GM23338 (cell line): ENCODE measurements at regions not wholly inside any gene's neighbourhood (a gene's known extent, or its start where the extent isn't known, plus 50 kb on each side); places are given as distances from the start of the nearest gene placed in this dataset.

Experiments
- ATAC-seq: fragments of 200-7000 bp; cut with Tn5 transposase; 3 replicates; pipeline ENCODE4 v1.9.1; 2020
- DNase-seq: peaks from one replicate; pipeline ENCODE4 v3.0.0-alpha.2; 2015; ENCODE audit warnings: low spot score
- H2AFZ ChIP-seq: fragments of 200-600 bp; sonication (generic); 2 replicates; pipeline ENCODE4 v1.8.0; 2016; ENCODE audit warnings: antibody characterized with exemption, mild to moderate bottlenecking, moderate library complexity
- H3F3A ChIP-seq: fragments of 200-600 bp; sonication (generic); replicated peaks from 2 replicates; pipeline ENCODE4 v1.8.0; 2017; ENCODE audit warnings: antibody characterized with exemption, mixed run types, low read depth
- H3K27ac ChIP-seq: fragments of 200-600 bp; sonication (generic); 2 replicates; pipeline ENCODE4 v1.6.1; 2016; ENCODE audit warnings: low read depth
- H3K27me3 ChIP-seq: fragments of 200-600 bp; sonication (generic); 2 replicates; pipeline ENCODE4 v1.8.0; 2016; ENCODE audit warnings: mild to moderate bottlenecking, mixed run types, moderate library complexity; ENCODE audit not compliant: insufficient read depth
- H3K36me3 ChIP-seq: fragments of 200-600 bp; sonication (generic); 2 replicates; pipeline ENCODE4 v1.8.0; 2016; ENCODE audit warnings: mild to moderate bottlenecking; ENCODE audit not compliant: insufficient read depth
- H3K4me1 ChIP-seq: fragments of 200-600 bp; sonication (generic); 2 replicates; pipeline ENCODE4 v1.8.0; 2016; ENCODE audit warnings: mild to moderate bottlenecking, moderate library complexity; ENCODE audit not compliant: insufficient read depth
- H3K4me2 ChIP-seq: fragments of 200-600 bp; sonication (generic); 2 replicates; pipeline ENCODE4 v1.7.1; 2017; ENCODE audit warnings: mixed run types
- H3K4me3 ChIP-seq: fragments of 200-600 bp; sonication (generic); 2 replicates; pipeline ENCODE4 v1.6.1; 2016; ENCODE audit warnings: mixed run types
- H3K79me2 ChIP-seq: fragments of 200-600 bp; sonication (generic); replicated peaks from 2 replicates; pipeline ENCODE4 v1.8.0; 2017; ENCODE audit warnings: mild to moderate bottlenecking; ENCODE audit not compliant: insufficient read depth
- H3K9me2 ChIP-seq: fragments of 200-600 bp; sonication (generic); 2 replicates; pipeline ENCODE4 v1.8.0; 2017; ENCODE audit not compliant: insufficient read depth
- H4K20me1 ChIP-seq: fragments of 200-600 bp; sonication (generic); replicated peaks from 2 replicates; pipeline ENCODE4 v1.8.0; 2017; ENCODE audit warnings: mild to moderate bottlenecking; ENCODE audit not compliant: insufficient read depth
- H3K27ac Mint-ChIP-seq: 2 replicates; pipeline ENCODE4 v1.8.0; 2020; ENCODE audit warnings: inconsistent platforms, mild to moderate bottlenecking, moderate library complexity, mixed read lengths
- H3K27me3 Mint-ChIP-seq: 3 replicates; pipeline ENCODE4 v1.8.0; 2022; ENCODE audit warnings: low read depth, mild to moderate bottlenecking, moderate library complexity, mixed read lengths, inconsistent platforms; ENCODE audit not compliant: insufficient read depth, poor library complexity
- H3K36me3 Mint-ChIP-seq: 3 replicates; pipeline ENCODE4 v1.8.0; 2021; ENCODE audit warnings: low read depth, mild to moderate bottlenecking, inconsistent platforms, moderate library complexity, mixed read lengths
- H3K4me1 Mint-ChIP-seq: 3 replicates; pipeline ENCODE4 v1.8.0; 2020; ENCODE audit warnings: mild to moderate bottlenecking, inconsistent platforms, mixed read lengths
- H3K4me3 Mint-ChIP-seq: 3 replicates; pipeline ENCODE4 v1.8.0; 2021; ENCODE audit warnings: moderate library complexity, mild to moderate bottlenecking, inconsistent platforms, mixed read lengths
- H3K9me3 Mint-ChIP-seq: 3 replicates; pipeline ENCODE4 v1.8.0; 2020; ENCODE audit warnings: moderate library complexity, mild to moderate bottlenecking, inconsistent platforms, mixed read lengths
- CREB1 ChIP-seq: fragments of 250-450 bp; sonication (Bioruptor Pico); IDR thresholded peaks from 2 replicates; pipeline ENCODE4 v1.5.0; 2020; ENCODE audit warnings: low read depth, mild to moderate bottlenecking, moderate library complexity
- EZH2 ChIP-seq: fragments of 200-600 bp; sonication (generic); IDR thresholded peaks from one replicate; pipeline ENCODE4 v1.8.0; 2017; ENCODE audit warnings: antibody characterized with exemption, mild to moderate bottlenecking, low read depth; ENCODE audit not compliant: unreplicated experiment
- EZH2phosphoT487 ChIP-seq: fragments of 200-600 bp; sonication (generic); IDR thresholded peaks from one replicate; pipeline ENCODE4 v1.8.1; 2018; ENCODE audit warnings: antibody characterized with exemption; ENCODE audit not compliant: unreplicated experiment
- JUNB ChIP-seq: IDR thresholded peaks from one replicate; pipeline ENCODE4 v1.6.1; 2016; ENCODE audit warnings: antibody characterized with exemption; ENCODE audit not compliant: unreplicated experiment
- NANOG ChIP-seq: IDR thresholded peaks from 2 replicates; pipeline ENCODE4 v1.6.1; 2016; ENCODE audit warnings: antibody characterized with exemption, borderline replicate concordance
- STAT1 ChIP-seq: IDR thresholded peaks from one replicate; pipeline ENCODE4 v1.6.1; 2016; ENCODE audit warnings: antibody characterized with exemption; ENCODE audit not compliant: unreplicated experiment
- ZNF114 ChIP-seq: fragments of 250-450 bp; sonication (Bioruptor Pico); IDR thresholded peaks from 2 replicates; pipeline ENCODE4 v1.5.0; 2020; ENCODE audit warnings: mild to moderate bottlenecking, moderate library complexity
- ZNF331 ChIP-seq: fragments of 250-450 bp; sonication (Bioruptor Pico); IDR thresholded peaks from 2 replicates; pipeline ENCODE4 v1.5.0; 2020; ENCODE audit warnings: low read depth, mild to moderate bottlenecking, moderate library complexity
- ZNF462 ChIP-seq: fragments of 250-450 bp; sonication (Bioruptor Pico); IDR thresholded peaks from 2 replicates; pipeline ENCODE4 v1.5.0; 2020; ENCODE audit warnings: mild to moderate bottlenecking, moderate library complexity
- TF ChIP-seq, protein P1 (sequence below), 2 experiments: fragments of 200-600 bp in 1 of 2; sonication (generic) in 1 of 2; conservative IDR thresholded peaks; 2 replicates each; pipeline versions ENCODE4 v1.5.1 to v1.6.1; 2016 to 2017; ENCODE audit warnings: antibody characterized with exemption in 2 of 2, low read depth in 2 of 2, mild to moderate bottlenecking in 2 of 2, moderate library complexity in 1 of 2

- ATAC-seq = no peak
- Mint-ChIP-seq H3K4me1 (peaks cover 27% of the 10 kb centered on the region), H3K27me3 (no peaks in the 10 kb centered on the region), H3K9me3 (peaks cover 3% of the 10 kb centered on the region; the same call in 1 of the 3 replicates), H3K27ac (no peak overlapping the region), H3K4me3 (no peak overlapping the region), H3K36me3 (no peaks in the 10 kb centered on the region)
- Histone ChIP-seq H3K27me3 (no peaks in the 10 kb centered on the region), H3K4me1 (peaks cover 20% of the 10 kb centered on the region), H3K9me2 (peaks cover 7% of the 10 kb centered on the region; the same call in 1 of the 2 replicates), H3K4me3 (no peak overlapping the region), H3K79me2 (no peaks in the 10 kb centered on the region), H2AFZ (peak overlapping the region; percentile 88; the same call in 1 of the 2 replicates), H3K36me3 (no peaks in the 10 kb centered on the region), H3K27ac (no peak overlapping the region), H3F3A (0 out of 2 replicates have a peak, but pooled peaks cover 8% of the 10 kb centered on the region), H3K4me2 (no peak overlapping the region), H4K20me1 (no peaks in the 10 kb centered on the region)
- no peak for TF ChIP-seq NANOG
- TF ChIP-seq CREB1 (CRISPR knock-in tag) = no peak
- no peak for TF ChIP-seq ZNF114 (CRISPR knock-in tag)
- TF ChIP-seq, protein P1, sequence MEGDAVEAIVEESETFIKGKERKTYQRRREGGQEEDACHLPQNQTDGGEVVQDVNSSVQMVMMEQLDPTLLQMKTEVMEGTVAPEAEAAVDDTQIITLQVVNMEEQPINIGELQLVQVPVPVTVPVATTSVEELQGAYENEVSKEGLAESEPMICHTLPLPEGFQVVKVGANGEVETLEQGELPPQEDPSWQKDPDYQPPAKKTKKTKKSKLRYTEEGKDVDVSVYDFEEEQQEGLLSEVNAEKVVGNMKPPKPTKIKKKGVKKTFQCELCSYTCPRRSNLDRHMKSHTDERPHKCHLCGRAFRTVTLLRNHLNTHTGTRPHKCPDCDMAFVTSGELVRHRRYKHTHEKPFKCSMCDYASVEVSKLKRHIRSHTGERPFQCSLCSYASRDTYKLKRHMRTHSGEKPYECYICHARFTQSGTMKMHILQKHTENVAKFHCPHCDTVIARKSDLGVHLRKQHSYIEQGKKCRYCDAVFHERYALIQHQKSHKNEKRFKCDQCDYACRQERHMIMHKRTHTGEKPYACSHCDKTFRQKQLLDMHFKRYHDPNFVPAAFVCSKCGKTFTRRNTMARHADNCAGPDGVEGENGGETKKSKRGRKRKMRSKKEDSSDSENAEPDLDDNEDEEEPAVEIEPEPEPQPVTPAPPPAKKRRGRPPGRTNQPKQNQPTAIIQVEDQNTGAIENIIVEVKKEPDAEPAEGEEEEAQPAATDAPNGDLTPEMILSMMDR (conservative IDR thresholded peaks at IDR 0.05; ENCODE audit: low read depth in 2 of 2) = no peak
- TF ChIP-seq EZH2phosphoT487 = no peak
- no peak for TF ChIP-seq STAT1
- DNase-seq = no peak
These were observed 472.9 kb upstream of the RUNX1 start for GRCh38 chr21:35521852-35522505.

GRCh38 chr21:35521293-35521692 lies 472.2 kb upstream of the RUNX1 start:
- H3K9me2 ChIP-seq = peaks cover 5% of the 10 kb centered on the region; the same call in 1 of the 2 replicates
- peak overlapping the region; percentile 75; the same call in 1 of the 2 replicates for H3K27ac Mint-ChIP-seq
- H3K4me1 ChIP-seq = peaks cover 20% of the 10 kb centered on the region
- no peak overlapping the region for H3K4me3 Mint-ChIP-seq
- H3K4me1 Mint-ChIP-seq = peaks cover 27% of the 10 kb centered on the region
- no peaks in the 10 kb centered on the region for H4K20me1 ChIP-seq
- no peaks in the 10 kb centered on the region for H3K36me3 ChIP-seq
- H3K27me3 Mint-ChIP-seq = no peaks in the 10 kb centered on the region
- ATAC-seq = peak; percentile 93
- H3K27me3 ChIP-seq = no peaks in the 10 kb centered on the region
- H3K79me2 ChIP-seq = no peaks in the 10 kb centered on the region
- peak overlapping the region; percentile 19 for H3K4me2 ChIP-seq
- no peaks in the 10 kb centered on the region for H3K36me3 Mint-ChIP-seq
- H3K4me3 ChIP-seq = no peak overlapping the region
- H3F3A ChIP-seq = 0 out of 2 replicates have a peak, but pooled peaks cover 8% of the 10 kb centered on the region
- peak; percentile 46 for DNase-seq
- H2AFZ ChIP-seq = peak overlapping the region; percentile 88; the same call in 1 of the 2 replicates
- H3K9me3 Mint-ChIP-seq = peaks cover 3% of the 10 kb centered on the region; the same call in 1 of the 3 replicates
- H3K27ac ChIP-seq = 0 out of 2 replicates have a peak overlapping the region, but pooled peaks have one; percentile 1
- TF ChIP-seq, protein P1 (conservative IDR thresholded peaks at IDR 0.05; ENCODE audit: low read depth in 2 of 2) = peak; percentile 44 to 51
- TF ChIP-seq EZH2phosphoT487 (no peak), NANOG (no peak), ZNF331 (CRISPR knock-in tag) (no peak), STAT1 (no peak), EZH2 (no peak), ZNF462 (CRISPR knock-in tag) (0 out of 2 replicates have a peak, but pooled peaks have one; percentile 36), JUNB (no peak)
